T47D (cell line): ENCODE measurements at regions not wholly inside any gene's neighbourhood (a gene's known extent, or its start where the extent isn't known, plus 50 kb on each side); places are given as distances from the start of the nearest gene placed in this dataset.
"Not testable (repeated sequence)": the region's sequence is repeated elsewhere in the genome, so short reads cannot be mapped to it uniquely, and the experiment has no call there.

Experiments used
- DNase-seq, 2 experiments: peaks; one replicate each; pipeline versions ENCODE4 v3.0.0 to v3.0.0-alpha.2; 2011 to 2012; ENCODE audit warnings: low read depth in 1 of 2, low spot score in 1 of 2
- JUND ChIP-seq: IDR thresholded peaks from 2 replicates; pipeline ENCODE4 v1.6.1; 2012; ENCODE audit warnings: low read depth
- in situ Hi-C: cut with HindIII; loops from 2 replicates; pipeline ENCODE4 v1.10.0; 2016; ENCODE audit warnings: low sequenced_read_pairs, low pct_unique_long_range_greater_than_20kb

DNA sequence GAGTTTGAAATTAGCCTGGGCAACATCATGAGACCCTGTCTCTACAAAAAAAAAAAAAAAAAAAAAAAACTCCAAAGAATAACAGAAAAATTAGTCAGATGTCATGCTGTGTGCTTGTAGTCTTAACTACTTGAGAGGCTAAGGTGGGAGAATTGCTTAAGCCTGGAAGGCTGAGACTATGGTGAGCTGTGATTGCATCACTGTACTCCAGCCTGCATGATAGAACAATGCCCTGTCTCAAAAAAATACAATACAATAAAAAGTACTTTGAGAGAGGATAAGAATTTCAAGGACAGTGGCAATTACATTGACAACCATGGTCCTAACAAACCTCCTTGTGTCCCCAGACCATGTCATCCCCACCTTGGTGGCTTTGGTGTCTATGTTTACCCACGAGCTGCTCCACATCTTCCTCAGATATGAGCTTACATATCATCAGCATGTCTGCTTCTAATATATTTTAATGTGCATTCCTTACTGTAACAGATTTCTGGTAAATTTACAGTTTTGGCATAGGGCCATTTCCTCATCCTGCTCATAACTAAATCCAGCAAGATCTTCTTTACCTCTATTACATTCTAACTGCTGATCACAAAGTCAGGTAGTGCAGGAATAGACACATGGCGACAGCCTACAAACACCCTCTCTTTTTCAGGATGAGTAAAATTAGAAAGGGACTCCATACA is 437.7 kb upstream of the HNRNPA3 start:
- DNase-seq = no peak
- TF ChIP-seq JUND = no peak
- in situ Hi-C loops = no loop called here

DNA sequence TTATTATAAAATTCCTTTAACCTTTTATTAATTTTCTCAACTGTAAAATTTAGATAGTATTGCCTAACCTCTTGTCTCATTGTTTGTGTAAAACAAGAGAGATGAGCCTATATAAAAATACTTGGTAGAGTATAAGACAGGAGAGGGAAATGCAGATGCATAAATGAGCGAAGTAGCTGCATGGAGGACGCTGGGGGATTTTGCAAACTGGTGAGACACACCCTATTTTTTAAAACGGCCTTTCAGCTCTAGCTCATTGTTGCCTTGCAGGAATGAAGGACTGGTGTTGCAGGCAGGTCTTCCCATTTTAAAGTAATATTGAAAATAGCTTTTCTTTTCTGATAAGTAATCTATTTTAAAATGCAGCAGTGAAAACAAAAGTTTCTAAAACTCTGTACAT is 435.3 kb upstream of the HNRNPA3 start:
- TF ChIP-seq JUND = no peak
- no peak for DNase-seq
- in situ Hi-C loops = no loop called here

DNA sequence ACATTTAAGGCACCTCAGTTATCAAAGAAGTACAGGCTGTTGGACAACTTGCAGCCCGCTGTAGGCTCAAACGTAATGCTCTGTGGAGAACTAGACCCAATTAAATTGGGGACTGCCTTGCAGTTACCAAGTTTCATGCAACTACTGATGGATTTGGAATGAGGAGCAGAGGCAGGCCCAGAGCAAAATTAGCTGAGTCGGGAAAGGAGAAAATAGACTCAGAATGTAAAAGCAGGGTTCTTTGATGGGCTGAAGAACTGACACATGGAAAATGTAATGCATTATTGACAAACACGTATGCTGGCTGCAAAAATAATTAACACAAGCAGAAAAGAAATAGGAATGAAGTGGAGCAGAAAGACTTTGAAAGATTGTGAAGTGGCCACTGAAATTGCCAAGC is 432.7 kb upstream of the HNRNPA3 start:
- in situ Hi-C loops = no loop called here
- no peak for TF ChIP-seq JUND
- DNase-seq = no peak

DNA sequence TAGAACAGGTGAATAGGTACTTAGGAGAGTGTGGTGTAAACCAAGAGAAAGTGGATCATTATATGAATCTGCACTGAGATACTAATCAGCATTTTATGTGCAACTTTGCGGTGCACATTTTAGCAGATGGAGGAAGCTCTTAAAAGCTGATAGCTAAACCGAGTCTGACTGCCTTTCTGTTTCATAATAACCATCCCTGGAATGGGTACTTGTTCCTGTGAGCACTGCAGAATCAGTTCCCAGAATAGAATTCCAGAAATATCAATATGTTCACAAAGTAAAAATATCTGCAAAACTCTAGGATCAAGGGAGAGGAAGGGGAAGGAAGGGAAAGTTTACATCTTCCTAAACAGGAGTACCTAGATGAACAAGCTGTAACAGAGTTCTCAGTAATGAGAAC is 432.2 kb upstream of the HNRNPA3 start:
- TF ChIP-seq JUND = no peak
- in situ Hi-C loops = no loop called here
- DNase-seq = no peak

DNA sequence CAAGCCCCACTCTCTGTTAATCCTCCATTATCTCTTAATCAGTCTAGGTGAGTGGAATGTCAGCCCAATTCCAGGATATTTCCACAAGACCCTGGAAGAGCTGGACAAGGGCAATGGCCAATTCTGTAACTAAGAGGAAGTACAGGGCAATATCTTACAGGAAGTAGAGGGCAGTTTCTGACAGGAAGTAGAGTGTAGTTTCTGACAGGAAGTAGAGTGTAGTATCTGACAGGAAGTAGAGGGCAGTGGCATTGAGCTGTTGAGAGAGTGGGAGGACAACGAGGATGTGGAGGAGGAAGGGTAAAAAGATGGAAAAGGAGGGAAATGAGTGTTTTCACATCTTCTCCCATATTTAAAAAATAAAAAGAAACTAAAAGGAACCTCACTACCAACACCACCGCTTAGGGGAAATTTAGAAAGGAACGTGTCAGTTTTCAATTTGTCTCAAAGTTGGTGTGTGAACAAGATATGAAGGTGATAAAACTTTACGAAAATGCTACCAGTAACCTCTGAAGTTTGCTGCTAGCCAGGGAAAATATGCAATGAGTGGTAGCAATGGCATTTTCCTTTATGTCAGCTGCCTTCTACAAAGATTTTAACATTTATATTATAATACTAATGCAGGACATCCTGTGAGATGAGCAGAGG is 430.9 kb upstream of the HNRNPA3 start:
- no peak for TF ChIP-seq JUND
- in situ Hi-C loops = no loop called here
- no peak for DNase-seq

DNA sequence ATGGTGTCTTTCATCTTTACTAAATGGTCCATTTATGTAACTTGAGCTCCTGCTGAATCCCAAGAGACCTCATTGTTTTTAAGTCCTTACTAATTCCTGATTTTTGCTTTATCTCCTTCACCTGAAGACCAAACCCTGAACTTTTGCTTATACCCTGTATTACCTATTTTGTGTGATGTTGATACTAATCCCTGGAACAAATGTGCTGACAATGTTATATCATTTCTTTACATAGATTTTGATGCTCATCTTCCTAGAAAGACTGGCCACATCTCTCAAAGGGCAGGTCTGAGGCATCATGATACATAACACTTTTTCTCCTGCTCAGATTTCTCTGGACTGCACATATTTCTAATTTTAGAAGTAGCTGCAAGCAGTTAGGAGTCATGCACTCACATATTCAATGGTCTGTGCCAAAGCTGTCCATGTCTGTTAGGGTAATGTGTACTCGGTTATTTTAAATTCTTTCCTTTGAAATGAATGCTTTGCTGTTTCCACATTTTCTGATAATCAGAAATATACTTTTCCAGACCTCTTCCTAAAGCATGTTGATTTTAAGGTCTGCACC is 427.9 kb upstream of the HNRNPA3 start:
- TF ChIP-seq JUND = no peak
- in situ Hi-C loops = no loop called here
- no peak for DNase-seq

DNA sequence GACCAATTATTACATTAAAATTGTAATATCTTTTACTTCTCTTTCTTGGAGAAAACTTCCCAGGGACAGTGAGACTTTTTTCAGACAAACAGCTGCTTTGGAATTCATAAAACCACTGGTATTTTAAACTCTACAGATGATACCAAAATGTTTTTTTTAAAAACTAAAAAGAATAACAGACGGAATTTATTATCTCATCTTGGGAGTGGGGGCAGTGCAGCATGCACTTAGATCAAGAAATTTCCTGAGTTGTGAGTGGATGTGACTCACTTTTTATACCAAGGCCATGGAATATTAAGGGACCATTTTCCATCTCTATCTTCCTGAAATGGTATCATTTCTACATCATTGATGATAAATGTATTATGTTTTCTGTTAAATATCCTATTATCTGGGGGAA is 422.8 kb upstream of the HNRNPA3 start:
- no peak for TF ChIP-seq JUND
- no peak for DNase-seq
- in situ Hi-C loops = no loop called here

DNA sequence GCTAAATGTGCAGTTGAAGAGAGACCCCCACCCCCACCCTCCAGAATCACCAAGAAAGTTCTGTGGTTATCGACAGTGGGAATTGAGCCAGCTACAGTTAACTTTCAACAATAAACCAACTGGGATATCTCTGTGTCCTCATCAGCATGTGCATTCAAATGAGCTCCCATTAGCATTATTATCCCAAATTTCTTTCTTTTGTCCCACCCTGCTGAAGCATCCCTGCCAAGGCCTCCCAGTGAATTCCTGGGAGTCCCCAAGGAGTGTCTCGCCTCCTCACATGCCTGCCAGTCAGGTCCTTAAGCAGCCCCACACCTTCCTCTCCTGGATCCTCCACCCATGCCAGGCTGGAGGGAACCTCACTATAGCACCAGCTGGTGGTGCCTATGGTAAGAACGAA is 422.1 kb upstream of the HNRNPA3 start:
- in situ Hi-C loops = no loop called here
- no peak for TF ChIP-seq JUND
- DNase-seq = no peak

DNA sequence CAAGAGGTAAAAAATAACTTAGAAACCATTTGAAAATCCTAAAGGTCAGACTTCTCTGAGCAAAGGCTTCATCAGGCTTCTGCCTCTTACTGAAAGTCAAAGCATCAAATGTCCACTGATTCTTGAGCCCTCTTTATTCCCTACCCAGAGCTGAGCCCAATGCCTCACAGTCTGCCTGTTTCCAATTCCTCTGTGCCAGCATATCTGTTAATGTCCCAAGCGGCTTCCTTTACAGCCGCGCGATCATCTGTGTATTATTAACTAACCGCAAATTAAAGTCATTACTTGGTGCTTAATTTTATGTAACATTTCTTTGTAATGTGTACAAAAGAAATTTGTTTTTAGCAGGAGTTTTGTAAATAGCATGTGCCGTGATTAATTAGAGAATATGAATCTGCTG is 418.8 kb upstream of the HNRNPA3 start:
- no peak for TF ChIP-seq JUND
- in situ Hi-C loops = no loop called here
- no peak for DNase-seq

DNA sequence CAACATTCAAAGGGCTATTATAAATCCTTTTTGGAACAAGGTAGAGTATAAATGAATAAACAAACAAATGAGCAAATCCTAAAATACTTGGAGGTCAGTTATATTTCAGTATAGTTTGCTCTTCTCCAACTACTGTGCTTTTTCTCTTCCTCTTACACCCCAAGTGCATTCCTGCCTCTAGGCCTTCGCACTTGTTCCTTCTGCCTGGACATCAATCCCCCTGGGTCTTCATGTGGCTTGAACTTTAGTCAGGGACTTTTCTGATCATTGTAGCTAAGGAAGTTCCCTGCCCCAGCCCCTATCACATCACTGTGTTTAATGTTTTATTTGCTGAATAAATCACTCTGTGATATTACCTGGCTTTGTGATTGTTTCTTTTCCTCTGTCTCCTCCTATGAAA is 418.2 kb upstream of the HNRNPA3 start:
- no peak for TF ChIP-seq JUND
- in situ Hi-C loops = no loop called here
- no peak for DNase-seq

DNA sequence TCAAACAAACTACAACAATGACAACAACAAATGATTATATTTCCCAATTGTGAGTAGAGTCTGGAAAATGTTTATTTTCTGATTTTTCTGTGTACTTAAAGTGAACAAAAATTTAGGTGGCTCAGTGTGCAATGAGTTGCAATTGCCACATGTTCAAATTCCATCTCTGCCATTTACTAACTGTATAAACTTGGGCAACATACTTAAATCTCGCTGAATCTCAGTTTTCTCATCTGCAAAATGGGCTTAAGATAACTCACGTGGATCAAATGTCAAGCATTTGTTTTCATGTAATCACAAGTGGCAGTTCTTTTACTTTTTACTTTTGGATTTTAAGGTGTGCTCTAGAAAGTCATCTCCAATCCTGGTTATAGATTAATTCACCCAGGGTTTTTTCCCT is 416.8 kb upstream of the HNRNPA3 start:
- no peak for DNase-seq
- TF ChIP-seq JUND = no peak
- in situ Hi-C loops = no loop called here

DNA sequence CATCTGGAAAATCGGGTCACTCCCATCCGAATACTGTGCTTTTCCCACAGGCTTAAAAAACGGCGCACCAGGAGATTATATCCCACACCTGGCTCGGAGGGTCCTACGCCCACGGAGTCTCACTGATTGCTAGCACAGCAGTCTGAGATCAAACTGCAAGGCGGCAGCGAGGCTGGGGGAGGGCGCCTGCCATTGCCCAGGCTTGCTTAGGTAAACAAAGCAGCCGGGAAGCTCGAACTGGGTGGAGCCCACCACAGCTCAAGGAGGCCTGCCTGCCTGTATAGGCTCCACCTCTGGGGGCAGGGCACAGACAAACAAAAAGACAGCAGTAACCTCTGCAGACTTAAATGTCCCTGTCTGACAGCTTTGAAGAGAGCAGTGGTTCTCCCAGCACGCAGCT is 415.9 kb upstream of the HNRNPA3 start:
- in situ Hi-C loops = not testable (repeated sequence)

DNA sequence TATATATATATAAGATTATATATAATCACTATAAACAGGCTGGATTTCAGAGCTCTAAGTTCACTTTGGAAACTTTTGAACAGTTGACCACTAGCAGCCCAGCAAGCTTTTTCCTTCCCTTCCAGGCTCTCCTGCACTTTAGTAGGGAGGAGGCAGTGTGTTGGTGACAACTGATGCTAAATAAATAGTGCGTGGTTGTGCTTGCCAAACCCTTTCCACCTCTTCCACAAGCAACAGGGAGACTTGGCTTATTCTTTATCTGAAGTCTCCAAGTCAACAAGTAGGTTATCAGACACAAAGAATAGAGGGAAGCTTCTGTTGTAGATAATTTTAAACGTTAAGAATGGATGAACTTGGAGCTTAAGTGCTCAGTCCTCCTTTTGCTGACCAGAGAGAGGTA is 408.2 kb upstream of the HNRNPA3 start:
- TF ChIP-seq JUND = no peak
- DNase-seq = no peak
- in situ Hi-C loops = no loop called here

More for the DNA sequence above, 415.9 kb upstream of the HNRNPA3 start:
- not testable (repeated sequence) for DNase-seq
